PC-9 (cell line): ENCODE measurements at regions not wholly inside any gene's neighbourhood (a gene's known extent, or its start where the extent isn't known, plus 50 kb on each side); places are given as distances from the start of the nearest gene placed in this dataset.

Experiments used
- BruUV-seq: library from RNA; stranded (reverse); fragments of 400-500 nt; replicated peaks from 2 replicates; lab custom pipeline; 2021; lab: Mats Ljungman, UMichigan
- CTCF ChIA-PET: fragments of 300-600 bp; sonication (Branson Sonifier 250); formaldehyde crosslinking; loops from one replicate; lab custom pipeline; 2022; ENCODE audit warnings: antibody characterized with exemption; lab: Charles Lee
- POLR2A ChIA-PET: fragments of 300-600 bp; sonication (Branson Sonifier 250); formaldehyde crosslinking; loops from one replicate; lab custom pipeline; 2022; ENCODE audit warnings: antibody characterized with exemption; ENCODE audit not compliant: unreplicated experiment; lab: Charles Lee
- DNase-seq, 2 experiments: peaks; one replicate each; pipeline versions ENCODE4 v3.0.0 to v3.0.0-alpha.2; 2015 to 2022; ENCODE audit warnings: mixed read lengths in 1 of 2
- H2AFZ ChIP-seq: fragments of 200-600 bp; sonication (generic); 2 replicates; pipeline ENCODE4 v1.8.1; 2017; ENCODE audit warnings: antibody characterized with exemption
- H3F3A ChIP-seq: fragments of 200-600 bp; sonication (generic); 2 replicates; pipeline ENCODE4 v1.8.1; 2017; ENCODE audit warnings: antibody characterized with exemption, mild to moderate bottlenecking, low read depth; ENCODE audit not compliant: insufficient read depth
- H3K27ac ChIP-seq: fragments of 200-600 bp; sonication (generic); 2 replicates; pipeline ENCODE4 v1.6.1; 2016; ENCODE audit warnings: mixed run types
- H3K27me3 ChIP-seq: fragments of 200-600 bp; sonication (generic); 2 replicates; pipeline ENCODE4 v1.6.1; 2016; ENCODE audit warnings: low read depth, mixed run types; ENCODE audit not compliant: insufficient read depth
- H3K36me3 ChIP-seq: fragments of 200-600 bp; sonication (generic); 2 replicates; pipeline ENCODE4 v1.6.1; 2016; ENCODE audit warnings: low read depth, mixed run types
- H3K4me1 ChIP-seq: fragments of 200-600 bp; sonication (generic); replicated peaks from 2 replicates; pipeline ENCODE4 v1.6.1; 2016; ENCODE audit warnings: mixed run types; ENCODE audit not compliant: insufficient read depth
- H3K4me2 ChIP-seq: fragments of 200-600 bp; sonication (generic); 2 replicates; pipeline ENCODE4 v1.6.1; 2017; ENCODE audit warnings: mixed run types
- H3K4me3 ChIP-seq: fragments of 200-600 bp; sonication (generic); 2 replicates; pipeline ENCODE4 v1.6.1; 2016; ENCODE audit warnings: mixed run types
- H3K79me2 ChIP-seq: fragments of 200-600 bp; sonication (generic); 2 replicates; pipeline ENCODE4 v1.6.1; 2017; ENCODE audit warnings: low read depth, mixed run types
- H3K9me2 ChIP-seq: fragments of 200-600 bp; sonication (generic); 2 replicates; pipeline ENCODE4 v1.8.1; 2017; ENCODE audit warnings: mild to moderate bottlenecking; ENCODE audit not compliant: insufficient read depth
- H3K9me3 ChIP-seq: fragments of 200-600 bp; sonication (generic); 2 replicates; pipeline ENCODE4 v1.8.1; 2016; ENCODE audit warnings: low read depth; ENCODE audit not compliant: insufficient read depth
- H4K20me1 ChIP-seq: fragments of 200-600 bp; sonication (generic); 2 replicates; pipeline ENCODE4 v1.8.1; 2017; ENCODE audit not compliant: insufficient read depth
- EZH2 ChIP-seq: fragments of 200-600 bp; sonication (generic); IDR thresholded peaks from 2 replicates; pipeline ENCODE4 v1.8.0; 2017; ENCODE audit warnings: antibody characterized with exemption, low read depth
- intact Hi-C: fragments of 100-400 bp; cut with micrococcal nuclease; formaldehyde crosslinking; loops from one replicate; pipeline ENCODE4 v1.10.0; 2022; ENCODE audit not compliant: unreplicated experiment
- TF ChIP-seq, protein P1 (sequence below): fragments of 200-600 bp; sonication (generic); conservative IDR thresholded peaks from 2 replicates; pipeline ENCODE4 v1.6.1; 2017; ENCODE audit warnings: mixed run types, antibody characterized with exemption, mild to moderate bottlenecking, moderate library complexity

DNA sequence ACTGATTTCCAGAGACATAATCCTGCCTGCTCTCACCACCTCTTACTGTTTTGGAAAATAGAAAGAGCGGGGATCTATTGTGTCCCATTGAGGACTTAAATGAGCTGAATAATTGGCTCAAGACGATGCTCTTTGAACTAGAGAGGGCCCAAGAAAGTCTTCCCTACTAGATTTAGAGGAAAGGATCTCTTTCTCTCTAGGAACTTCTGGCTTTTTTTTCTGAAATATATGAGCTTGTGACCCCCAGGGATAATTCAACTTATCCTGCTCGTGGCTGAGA is 461.4 kb upstream of the KIRREL3 start:
- no peak overlapping the region for H3K27ac ChIP-seq
- H3K4me2 ChIP-seq = no peak overlapping the region
- H3K36me3 ChIP-seq = no peaks in the 10 kb centered on the region
- H3K79me2 ChIP-seq = no peaks in the 10 kb centered on the region
- no peak overlapping the region for H2AFZ ChIP-seq
- no peak for TF ChIP-seq EZH2
- TF ChIP-seq, protein P1, sequence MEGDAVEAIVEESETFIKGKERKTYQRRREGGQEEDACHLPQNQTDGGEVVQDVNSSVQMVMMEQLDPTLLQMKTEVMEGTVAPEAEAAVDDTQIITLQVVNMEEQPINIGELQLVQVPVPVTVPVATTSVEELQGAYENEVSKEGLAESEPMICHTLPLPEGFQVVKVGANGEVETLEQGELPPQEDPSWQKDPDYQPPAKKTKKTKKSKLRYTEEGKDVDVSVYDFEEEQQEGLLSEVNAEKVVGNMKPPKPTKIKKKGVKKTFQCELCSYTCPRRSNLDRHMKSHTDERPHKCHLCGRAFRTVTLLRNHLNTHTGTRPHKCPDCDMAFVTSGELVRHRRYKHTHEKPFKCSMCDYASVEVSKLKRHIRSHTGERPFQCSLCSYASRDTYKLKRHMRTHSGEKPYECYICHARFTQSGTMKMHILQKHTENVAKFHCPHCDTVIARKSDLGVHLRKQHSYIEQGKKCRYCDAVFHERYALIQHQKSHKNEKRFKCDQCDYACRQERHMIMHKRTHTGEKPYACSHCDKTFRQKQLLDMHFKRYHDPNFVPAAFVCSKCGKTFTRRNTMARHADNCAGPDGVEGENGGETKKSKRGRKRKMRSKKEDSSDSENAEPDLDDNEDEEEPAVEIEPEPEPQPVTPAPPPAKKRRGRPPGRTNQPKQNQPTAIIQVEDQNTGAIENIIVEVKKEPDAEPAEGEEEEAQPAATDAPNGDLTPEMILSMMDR = no peak
- no peaks in the 10 kb centered on the region for H3K4me1 ChIP-seq
- ChIA-PET CTCF (no interaction called here), POLR2A (no interaction called here)
- no TSS peak for BruUV-seq
- H3K9me3 ChIP-seq = no peaks in the 10 kb centered on the region
- H4K20me1 ChIP-seq = no peaks in the 10 kb centered on the region
- H3F3A ChIP-seq = no peaks in the 10 kb centered on the region
- DNase-seq = no peak
- no peaks in the 10 kb centered on the region for H3K9me2 ChIP-seq
- intact Hi-C loops = no loop called here
- no peak overlapping the region for H3K4me3 ChIP-seq
- H3K27me3 ChIP-seq = peaks cover 52% of the 10 kb centered on the region

DNA sequence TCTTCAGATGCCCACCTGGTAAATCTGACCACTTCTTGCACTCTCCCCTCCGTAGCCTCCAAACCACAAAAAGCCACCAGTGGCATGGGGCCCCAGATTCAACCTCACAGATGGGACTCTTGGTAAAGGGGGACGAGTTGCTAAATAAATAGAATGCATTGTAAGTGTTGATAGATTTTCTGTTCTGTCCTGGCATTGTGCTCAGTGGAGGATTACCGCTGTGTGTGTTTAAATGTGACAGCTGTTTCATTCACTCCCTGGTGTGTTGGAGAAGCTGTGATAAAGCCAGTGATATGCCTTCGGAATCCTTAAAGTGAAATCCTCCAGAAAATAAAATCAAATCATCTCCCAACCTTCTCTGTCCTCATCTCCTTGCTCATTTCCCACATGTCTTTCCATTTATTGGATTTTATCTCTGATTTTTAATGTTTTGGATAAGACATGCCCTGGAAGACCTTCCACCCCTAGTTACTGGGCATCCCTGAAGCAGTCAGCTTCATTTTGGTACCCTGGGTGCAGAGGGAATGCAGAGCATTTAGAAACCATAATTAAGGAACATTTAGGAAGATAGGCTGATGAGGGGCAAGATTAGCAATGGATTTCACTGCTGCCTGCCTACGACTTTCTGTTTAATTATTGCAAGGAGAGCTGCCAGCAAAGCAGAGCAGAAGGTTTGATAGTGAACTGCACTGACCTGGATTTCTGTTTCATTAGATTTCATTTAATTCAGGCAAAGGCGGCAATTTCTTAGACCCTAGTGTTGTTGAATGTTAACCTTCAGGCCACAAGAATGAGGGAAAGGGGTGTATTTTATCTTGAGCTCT is 460.9 kb upstream of the KIRREL3 start:
- no peak for DNase-seq
- Histone ChIP-seq H3K36me3 (no peaks in the 10 kb centered on the region), H3K27me3 (peaks cover 48% of the 10 kb centered on the region), H3K4me3 (no peak overlapping the region), H3K9me2 (no peaks in the 10 kb centered on the region), H4K20me1 (no peaks in the 10 kb centered on the region), H3K4me2 (no peak overlapping the region), H3K4me1 (no peaks in the 10 kb centered on the region), H2AFZ (no peak overlapping the region), H3K79me2 (no peaks in the 10 kb centered on the region), H3K27ac (no peak overlapping the region), H3K9me3 (no peaks in the 10 kb centered on the region), H3F3A (no peaks in the 10 kb centered on the region)
- no peak for TF ChIP-seq EZH2
- TF ChIP-seq, protein P1 = no peak
- no TSS peak for BruUV-seq
- CTCF ChIA-PET = no interaction called here
- POLR2A ChIA-PET = no interaction called here
- intact Hi-C loops = no loop called here

DNA sequence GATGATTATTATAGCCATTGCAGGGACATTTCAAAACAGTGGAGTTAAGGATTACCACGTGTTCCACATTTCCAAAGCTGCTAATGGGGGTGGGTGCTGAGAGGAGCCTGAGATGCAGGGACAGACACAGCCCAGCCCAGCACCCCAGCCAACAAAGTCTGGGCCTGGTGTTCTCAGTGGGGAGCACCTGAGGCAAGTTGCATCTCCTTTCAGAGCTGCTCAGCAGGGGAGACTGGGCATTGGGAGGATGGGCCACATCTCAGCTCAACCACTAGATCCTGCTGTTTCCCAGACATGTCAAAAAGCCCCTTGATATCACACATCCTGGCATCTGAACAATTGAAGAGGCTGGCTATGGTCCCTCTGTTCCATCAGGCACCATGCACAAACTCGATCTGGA is 458.0 kb upstream of the KIRREL3 start:
- CTCF ChIA-PET = no interaction called here
- Histone ChIP-seq H3K4me2 (no peak overlapping the region), H4K20me1 (no peaks in the 10 kb centered on the region), H3K27me3 (peaks cover 28% of the 10 kb centered on the region), H3K36me3 (no peaks in the 10 kb centered on the region), H3K4me1 (no peaks in the 10 kb centered on the region), H3K9me2 (no peaks in the 10 kb centered on the region), H3F3A (no peaks in the 10 kb centered on the region), H3K27ac (no peak overlapping the region), H3K9me3 (no peaks in the 10 kb centered on the region), H3K79me2 (no peaks in the 10 kb centered on the region), H2AFZ (no peak overlapping the region), H3K4me3 (no peak overlapping the region)
- BruUV-seq = no TSS peak
- intact Hi-C loops = no loop called here
- no peak for DNase-seq
- POLR2A ChIA-PET = no interaction called here
- no peak for TF ChIP-seq EZH2
- TF ChIP-seq, protein P1 = no peak
